Medulla oblongata (tissue), 1 donor: ENCODE measurements at regions not wholly inside any gene's neighbourhood (a gene's known extent, or its start where the extent isn't known, plus 50 kb on each side); places are given as distances from the start of the nearest gene placed in this dataset.

ENCODE experiments used
- DNase-seq: peaks from one replicate; pipeline ENCODE4 v3.0.0-alpha.2; 2015; ENCODE audit errors: extremely low spot score

DNA sequence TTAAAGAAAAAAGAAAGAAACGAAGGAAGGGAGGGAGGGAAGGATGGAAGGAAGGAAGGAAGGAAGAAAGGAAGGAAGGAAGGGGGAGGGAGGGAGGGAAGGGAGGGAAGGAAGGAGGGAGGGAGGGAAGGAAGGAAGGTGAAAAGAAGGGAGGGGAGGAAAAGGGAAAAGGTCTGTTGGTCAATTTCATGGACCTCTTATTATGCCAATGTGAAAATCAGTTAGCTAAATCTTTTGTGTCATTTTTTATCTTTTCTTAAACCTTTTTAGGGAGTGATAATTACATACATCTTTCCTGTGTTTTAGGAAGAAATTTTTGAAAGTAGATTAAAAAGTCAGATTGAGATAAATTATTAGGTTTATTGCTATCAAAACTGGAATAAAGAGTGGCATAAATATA lies 670.2 kb upstream of the CITED2 start:
- no peak for DNase-seq

DNA sequence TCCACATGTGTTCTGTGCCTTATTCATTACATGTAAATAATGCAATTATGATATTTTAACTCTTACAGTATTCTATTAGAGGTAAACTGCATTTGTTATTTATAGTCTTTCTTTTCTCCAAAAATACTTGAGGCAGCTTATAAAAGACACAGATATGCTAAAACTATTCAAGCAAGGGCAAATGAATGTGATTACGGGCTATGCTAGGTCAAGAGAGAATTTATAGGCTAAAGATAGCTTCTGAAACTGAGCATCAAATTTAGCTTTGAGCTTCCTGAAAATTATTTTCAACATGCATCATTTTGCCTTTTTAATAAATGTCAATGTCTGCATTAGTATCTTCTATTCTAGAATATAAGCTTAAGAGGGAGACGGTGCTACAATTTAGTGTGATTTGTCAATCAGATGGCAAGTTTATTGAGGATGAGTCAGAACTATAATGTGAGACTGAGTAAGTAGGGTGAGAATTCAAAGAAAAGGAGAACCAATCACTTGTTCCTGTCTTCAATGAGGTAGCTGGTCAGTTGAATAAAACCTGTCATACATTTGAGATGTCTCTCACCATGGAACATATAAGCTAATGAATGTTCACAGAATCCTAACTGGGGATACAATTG lies 669.4 kb upstream of the CITED2 start:
- no peak for DNase-seq

DNA sequence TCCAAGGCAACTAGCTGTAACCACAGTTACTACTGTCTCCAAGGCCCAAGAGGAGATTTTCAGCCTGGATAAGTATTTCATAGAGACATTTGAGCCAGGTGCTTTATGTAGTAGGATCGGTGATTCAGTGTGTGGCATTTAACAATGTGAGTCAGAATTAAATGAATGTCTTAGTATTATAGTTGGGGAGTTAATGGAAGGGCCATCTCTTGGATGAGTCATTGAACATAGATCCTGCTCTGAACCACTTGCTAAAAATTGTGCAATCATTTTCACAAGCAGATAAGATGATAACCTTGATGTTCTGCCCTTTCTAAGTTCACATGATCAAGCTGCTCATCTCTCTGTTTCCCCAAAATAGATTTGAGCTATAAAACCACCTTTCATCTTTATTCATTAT lies 668.9 kb upstream of the CITED2 start:
- DNase-seq = no peak

DNA sequence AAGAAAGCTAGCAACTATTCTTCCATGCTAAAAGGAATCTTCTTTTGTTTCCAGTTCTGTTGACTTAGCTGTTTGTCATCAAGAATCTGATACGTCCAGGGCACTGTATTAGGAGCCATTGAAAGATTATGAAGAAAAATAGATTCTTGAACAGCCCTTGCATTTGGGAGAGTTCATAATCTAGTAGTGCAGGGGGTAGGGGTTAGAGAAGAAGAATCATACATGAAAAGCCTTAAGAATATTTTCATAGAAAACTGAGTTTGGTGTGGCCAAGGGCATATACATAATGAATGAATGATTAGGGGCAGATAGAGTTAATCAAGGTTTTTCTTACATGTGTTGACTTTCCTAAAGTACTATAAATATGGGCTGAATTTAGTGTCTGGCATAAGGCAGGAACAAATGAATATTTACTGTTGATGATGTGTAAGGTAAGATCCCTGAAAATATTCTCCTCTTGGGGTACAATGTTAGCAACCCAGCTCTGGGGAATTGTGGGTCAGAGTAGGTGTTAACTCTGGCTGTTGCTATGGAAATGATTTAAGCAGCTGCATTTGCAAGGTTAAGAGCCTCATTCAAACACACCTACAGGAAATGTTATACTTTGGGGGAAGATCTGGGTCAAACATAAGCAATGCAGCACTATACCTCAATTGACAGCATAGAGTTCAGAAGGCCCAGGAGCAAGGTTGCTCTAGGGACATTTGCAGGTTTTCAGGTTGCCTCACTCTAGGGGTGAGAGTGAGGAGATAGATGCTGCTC lies 667.3 kb upstream of the CITED2 start:
- DNase-seq = no peak

DNA sequence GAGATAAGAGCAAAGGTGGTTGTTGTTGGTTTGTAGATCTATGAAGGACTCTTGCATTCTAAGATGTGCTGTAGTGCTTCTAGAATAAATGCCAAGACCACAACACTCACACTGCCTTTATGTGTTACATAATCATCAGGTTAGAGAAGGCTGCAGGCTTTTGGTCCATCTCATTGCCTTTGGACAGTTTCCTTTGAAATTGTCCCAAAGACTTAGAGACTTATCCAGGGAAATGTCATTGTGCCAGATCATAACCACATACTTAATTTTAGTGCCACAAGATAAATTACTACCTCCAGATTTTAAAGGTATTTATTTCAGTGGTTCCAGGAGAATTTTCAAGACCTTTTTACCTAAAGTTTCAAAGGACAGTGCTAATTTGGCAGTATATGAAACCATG lies 666.6 kb upstream of the CITED2 start:
- no peak for DNase-seq

DNA sequence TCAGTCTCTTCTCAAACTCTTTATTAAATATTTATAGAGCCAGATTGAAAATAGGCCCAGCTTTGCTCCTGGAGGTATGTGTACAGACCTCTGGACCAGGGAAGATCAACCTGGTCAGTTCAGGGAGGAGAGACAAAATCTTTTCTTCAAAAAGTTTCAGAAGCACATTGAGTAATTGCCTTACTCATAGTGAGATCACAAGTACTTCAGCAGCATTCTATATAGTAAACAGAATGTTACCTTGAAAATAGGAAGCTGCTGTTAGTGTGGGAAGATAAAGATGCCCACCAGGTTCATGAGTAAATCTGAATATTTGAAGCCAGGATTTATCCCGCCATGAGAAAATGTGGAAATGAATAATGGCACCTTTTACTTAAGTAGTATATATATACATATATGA lies 665.9 kb upstream of the CITED2 start:
- no peak for DNase-seq

DNA sequence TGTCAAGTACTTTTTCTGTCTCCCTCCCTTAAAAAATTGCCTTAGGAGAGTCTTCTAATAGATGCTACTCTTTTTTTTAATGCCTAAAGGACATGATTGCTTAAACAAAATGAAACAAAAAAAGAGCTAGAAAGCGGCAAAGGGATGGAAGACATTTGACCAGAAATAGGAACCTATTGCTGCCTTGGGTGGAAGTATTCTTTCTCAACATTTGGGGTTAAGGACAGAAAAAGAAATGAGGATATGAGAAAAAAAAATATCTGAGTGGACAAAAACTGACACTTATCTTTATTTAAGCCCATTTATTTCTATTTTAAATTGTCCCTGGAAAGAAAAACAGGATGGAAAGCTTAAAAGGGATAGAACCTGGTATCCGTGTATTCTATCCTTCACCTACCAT lies 664.9 kb upstream of the CITED2 start:
- DNase-seq = peak; percentile 71

DNA sequence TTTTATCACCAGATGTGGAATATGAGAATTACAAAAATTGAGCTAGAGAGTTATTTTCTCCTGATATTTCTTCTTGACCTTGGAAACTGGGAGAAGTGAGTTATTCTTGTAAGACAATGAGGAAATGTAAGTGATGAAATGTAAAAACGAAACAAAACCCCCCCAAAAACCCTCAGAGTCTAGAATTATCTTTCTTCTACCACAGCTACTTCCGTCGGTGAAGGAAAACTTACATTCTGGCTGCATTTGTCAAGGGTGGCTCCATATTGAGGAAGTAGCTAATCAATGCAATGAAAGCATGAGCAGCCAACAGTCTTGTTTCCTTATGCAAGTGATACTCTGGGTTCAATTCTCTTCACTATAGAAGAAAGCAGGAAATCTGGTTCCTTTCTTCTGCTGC lies 661.7 kb upstream of the CITED2 start:
- DNase-seq = peak; percentile 71

DNA sequence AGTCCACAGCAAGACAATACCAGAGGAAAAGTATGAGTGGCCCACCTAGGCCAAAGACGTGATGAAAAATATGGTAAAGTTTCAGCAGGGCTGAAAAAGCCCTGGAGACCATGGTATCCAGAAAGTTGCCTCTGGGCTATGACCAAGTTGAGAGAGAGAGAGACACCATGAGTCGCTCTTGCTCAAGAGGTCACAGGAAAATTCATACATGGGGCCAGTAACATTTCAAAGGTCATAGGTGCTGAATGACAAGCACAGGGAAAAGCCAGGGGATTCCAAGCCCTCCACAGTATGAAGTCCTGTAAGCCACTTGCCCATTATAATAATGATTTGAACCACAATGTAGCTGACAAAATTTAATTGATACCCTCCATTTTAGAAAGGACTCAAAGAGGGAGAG lies 657.7 kb upstream of the CITED2 start:
- DNase-seq = no peak

DNA sequence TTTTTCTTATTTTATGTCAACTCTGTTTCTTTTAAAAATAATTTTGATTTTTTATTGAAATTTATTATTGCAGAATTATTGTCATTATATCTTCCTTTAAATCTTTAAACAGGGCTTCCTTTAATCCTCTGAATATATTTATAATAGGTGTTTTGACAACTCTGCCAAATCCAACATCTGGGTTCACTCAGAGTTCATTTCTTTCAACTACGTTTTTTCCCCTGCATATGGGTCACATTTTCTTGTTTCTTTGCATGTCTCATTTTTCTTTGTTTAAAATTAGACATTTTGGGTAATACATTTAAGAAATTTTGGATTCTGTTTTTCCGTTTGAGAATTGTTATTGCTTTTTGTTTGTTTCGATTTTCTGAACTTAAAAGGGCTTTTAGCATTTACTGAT lies 655.1 kb upstream of the CITED2 start:
- DNase-seq = no peak

DNA sequence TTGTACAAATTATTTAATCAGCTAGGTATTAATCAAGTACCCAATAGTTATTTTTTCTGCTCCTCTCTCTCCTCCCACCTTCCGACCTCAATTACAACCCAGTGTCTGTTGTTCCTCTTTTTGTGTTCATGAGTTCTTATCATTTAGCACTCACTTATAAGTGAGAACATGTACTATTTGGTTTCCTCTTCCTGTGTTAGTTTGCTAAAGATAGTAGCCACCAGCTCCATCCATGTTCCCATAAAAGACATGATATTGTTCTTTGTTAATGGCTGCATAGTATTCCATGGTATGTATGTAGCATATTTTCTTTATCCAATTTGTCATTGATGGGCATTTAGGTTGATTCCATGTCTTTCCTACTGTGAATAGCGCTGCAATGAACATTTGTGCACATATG lies 652.8 kb upstream of the CITED2 start:
- no peak for DNase-seq

DNA sequence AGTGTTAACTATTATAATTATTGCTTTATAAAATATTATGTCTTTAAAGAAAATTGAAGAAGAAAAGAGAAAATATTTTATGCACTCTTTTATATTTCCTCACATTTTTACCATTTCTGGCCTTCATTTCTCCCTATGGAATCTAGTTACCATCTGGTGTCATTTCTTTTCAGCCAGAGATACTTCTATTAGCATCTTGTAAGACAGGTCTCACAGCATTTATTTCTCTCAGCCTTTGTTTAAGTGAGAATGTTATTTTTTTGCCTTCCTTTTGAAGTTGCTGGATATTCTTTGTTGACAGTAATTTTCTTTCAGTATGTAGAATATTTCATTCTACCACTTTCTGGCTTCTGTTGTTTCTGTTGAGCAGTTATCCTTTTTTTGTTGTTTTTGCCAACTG lies 652.1 kb upstream of the CITED2 start:
- DNase-seq = no peak

DNA sequence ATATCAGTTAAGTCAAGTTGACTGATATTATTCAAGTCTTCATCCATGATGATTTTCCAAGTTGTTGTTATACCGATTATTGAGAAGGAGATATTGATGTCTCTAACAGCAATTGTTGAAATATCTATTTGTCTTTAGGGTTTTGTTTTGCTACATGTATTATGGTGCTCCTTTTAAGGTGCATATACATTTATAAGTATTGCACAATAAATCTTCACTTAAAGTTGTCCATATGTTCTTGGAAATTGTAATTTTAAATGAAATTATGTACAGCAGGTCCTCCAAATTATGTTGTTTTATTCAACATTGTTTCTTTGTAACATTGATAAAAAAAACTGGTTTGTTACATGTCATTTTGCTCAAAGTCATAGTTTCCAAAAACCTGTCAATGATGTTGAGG lies 650.7 kb upstream of the CITED2 start:
- no peak for DNase-seq

DNA sequence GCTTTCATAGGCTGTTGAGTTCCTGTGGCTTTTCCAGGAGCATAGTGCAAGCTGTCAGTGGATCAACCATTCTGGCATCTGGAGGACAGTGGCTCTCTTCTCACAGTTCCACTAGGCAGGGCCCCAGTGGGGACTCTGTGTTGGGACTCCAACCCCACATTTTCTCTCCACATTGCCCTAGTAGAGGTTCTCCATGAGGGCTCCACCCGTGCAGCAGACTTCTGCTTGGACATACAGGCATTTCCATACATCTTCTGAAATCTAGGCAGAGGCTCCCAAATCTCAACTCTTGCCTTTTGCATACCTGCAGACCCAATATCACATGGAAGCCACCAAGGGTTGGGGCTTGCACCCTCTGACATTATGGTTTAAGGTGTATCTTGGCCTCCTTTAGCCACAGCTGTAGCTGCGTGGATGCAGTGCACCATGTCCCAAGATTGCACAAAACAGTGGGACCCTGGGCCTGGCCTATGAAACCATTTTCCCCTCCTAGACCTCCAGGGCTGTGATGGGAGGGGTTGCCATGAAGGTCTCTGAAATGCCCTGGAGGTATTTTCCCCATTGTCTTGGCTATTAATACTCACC lies 645.9 kb upstream of the CITED2 start:
- no peak for DNase-seq

DNA sequence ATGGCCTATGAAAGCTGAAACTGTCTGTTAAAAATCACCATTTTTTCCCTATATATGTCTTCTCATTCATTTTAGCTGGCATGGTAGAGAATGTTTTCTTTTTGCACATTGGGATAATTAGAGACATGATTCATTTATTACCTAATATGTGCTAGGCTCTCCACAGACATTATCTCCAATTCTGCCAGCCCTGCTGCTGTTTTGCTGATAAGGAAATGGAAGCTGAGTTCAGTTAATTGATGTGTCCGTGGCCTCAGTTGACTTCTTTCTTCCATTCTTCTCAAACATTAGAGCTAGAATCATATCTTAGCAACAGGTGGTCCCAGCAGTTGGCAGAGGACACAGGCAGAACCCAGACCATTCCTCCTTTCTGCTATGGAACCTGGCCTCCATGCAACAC lies 644.1 kb upstream of the CITED2 start:
- DNase-seq = no peak

DNA sequence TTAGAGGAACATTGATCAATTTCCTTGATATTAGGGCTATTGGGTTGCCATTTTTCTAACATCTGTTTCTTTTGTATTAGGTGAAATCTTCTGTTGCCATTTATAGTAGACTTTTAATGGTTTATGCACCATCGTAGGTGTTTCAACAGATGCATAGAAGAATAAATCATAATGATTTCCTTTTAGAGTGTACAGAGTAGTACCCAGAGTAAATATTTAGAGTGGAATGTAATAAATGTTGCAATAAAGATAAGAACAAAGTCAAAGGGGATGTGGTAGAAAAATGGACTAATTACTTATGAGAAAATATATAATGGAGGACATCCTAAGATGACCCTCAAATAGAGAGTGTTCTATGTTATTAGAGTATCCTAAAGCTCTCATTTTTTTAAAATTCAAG lies 643.0 kb upstream of the CITED2 start:
- DNase-seq = no peak

DNA sequence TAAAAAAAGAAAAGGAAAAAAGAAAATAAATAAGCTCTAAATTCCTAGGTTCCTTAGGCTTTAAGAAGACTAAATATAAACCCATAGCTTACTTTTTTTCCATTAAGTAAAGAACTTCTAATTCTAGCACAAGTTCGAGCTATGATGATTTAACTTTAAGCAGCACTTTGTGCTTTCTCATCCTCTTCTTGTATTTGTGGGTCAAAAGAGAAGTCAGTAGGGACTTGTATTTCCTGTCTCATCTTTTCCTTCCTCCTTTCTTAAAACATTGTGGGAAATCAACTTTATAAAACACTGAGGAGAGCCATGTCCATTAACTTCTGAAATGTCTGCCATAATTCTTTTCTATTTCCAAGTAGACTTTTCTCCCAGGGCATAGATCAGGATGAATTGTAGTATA lies 637.7 kb upstream of the CITED2 start:
- peak; percentile 51 for DNase-seq

DNA sequence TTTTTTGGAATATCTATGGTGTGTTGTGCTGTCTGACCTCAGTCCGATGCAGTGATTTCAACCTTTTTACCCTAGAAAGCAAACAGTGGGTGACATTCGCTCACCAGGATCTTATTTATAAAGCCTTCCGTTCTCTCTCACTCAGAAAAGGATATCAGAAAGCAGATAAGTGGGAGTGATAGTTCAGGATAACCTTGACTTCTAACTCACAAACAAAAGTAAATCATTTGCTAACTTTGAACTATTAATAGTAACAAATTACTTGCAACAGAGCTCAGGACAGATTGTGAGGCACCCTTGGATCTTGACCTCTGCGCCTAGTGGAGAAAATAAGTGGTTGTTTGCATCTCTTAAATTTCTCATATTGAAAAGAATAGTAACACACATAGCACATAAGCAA lies 637.1 kb upstream of the CITED2 start:
- DNase-seq = no peak

DNA sequence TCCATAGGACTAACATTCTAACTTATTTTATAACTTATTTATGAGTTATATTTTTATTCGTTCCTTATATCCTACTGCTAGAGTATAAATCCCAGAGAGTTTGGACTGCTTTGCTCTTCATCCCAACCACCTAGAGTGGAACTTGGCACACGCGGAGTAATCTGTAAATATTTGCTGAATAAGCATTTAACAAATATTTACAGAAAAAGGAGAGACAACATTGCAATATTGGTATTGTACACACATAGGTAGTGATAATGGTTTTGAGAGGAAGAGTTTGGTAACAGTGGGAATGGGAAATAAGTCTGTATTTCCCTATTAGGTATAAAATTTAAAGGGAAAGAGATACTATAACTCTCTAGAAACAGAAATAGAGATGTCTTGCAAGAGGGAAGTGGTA lies 634.8 kb upstream of the CITED2 start:
- no peak for DNase-seq

DNA sequence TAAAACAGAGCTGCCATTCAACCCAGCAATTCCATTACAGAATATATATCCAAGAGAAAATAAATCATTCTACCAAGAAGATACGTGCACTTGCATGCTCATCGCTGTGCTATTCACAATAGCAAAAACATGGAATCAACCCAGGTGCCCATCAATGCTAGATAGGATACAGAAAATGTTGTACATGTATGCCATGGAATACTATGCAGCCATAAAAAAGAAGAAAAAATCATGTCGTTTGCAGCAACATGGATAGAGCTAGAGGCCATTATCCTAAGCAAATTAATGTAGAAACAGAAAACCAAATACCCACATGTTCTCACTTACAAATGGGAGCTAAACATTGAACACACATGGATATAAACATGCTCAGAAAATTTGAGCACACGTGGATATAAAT lies 633.1 kb upstream of the CITED2 start:
- no peak for DNase-seq

DNA sequence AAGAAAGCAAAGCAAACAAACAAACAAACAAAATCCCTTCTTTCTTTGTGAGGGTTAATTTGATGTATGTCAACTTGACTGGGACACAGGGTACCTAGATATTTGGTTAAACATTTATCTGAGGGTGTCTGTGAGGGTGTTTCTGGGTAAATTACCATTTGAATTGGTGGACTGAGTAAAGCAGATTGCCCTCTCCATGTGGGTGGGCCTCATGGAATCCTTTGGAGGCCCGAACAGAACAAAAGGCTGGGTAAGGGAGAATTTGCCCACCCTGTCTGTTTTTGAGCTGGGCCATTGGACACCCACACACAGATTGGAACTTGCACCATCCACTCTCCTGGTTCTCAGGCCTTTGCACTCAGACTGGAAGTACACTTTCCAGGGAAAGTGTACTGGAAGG lies 628.8 kb upstream of the CITED2 start:
- DNase-seq = no peak

DNA sequence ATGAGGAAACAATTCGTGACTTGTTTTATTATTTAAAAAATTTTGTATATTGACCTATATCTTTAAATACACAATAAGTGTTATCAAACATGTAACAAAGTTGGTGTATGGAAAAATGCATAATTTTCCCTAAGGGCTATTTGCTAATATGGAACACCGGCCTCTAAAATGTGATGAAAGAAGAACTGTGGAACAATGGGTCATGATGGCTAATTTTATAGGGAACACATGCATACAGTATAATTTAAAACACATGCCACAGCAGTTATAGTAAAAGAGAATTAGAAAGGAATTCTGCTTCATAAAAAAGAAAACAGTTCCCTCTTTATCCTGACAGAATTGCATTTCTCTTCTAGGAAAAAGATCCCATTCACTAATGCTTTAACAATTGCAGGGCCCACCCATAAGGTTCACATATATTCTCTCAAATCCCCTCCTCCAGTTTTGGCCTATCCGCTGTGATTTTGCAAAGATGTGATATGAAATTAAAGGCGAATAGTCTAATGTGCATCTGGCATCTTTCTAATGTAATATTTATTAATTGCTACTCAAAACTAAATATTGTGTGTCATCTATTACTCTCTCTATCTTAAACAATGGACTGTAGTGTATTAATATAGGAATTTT lies 628.1 kb upstream of the CITED2 start:
- DNase-seq = no peak

DNA sequence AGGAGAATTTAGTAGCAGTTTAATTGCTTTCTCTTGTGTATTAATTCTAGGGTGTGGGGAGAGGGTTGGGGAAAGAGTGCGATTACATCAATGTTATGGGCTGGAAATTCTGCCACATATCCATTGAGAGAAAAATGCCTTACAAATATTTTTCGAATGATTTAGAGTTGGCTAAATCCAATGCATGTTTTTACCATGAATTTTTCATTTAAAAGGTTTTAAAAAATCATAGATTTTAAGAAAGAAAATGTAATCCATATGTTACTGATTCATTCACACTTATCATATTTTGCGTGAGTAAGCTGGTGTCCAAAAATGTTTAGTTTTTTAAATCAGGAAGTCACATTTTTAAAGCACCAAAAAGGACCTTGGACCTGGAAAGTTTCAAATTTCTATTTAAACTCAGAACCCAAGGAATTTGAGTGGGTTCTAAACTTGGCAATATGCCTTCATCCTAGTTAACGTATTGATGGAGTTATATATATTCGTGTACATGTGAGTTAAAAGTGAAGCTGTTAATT lies 627.4 kb upstream of the CITED2 start:
- DNase-seq = no peak
